Stimulated activated CD4-positive, alpha-beta T cell treated with anti-CD3 and anti-CD28 coated beads, Interleukin-1b, Interleukin-23, amount 100 ng/mL, for 1 hour (primary cell): ENCODE measurements at regions not wholly inside any gene's neighbourhood (a gene's known extent, or its start where the extent isn't known, plus 50 kb on each side); places are given as distances from the start of the nearest gene placed in this dataset.
"Not testable (repeated sequence)": the region's sequence is repeated elsewhere in the genome, so short reads cannot be mapped to it uniquely, and the experiment has no call there.

Experiments
- DNase-seq, 2 donors: peaks; one replicate each; pipeline ENCODE4 v3.0.0-alpha.2; 2020; ENCODE audit warnings: low read depth in 2 of 2

DNA sequence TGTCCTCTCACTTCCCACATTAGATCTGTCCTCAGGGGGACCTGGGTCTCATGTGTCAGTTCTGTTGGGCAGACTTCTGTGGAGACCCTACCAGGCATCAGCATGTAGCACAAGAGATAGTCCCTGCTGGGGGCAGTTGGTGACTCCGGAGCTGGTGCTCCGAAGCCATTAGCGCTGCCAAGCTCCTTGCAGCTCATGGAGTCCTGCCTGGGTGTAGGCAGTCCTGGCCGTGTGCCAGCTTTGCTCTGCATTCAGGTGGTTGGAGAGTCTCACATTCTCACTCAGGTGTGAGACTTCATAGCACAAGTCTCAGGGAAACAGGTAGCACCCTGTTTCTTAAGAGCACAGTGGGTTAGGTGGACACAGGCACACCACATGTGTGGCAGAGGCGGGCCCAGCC, 202.3 kb downstream of the LIPI start:
- not testable (repeated sequence) for DNase-seq

DNA sequence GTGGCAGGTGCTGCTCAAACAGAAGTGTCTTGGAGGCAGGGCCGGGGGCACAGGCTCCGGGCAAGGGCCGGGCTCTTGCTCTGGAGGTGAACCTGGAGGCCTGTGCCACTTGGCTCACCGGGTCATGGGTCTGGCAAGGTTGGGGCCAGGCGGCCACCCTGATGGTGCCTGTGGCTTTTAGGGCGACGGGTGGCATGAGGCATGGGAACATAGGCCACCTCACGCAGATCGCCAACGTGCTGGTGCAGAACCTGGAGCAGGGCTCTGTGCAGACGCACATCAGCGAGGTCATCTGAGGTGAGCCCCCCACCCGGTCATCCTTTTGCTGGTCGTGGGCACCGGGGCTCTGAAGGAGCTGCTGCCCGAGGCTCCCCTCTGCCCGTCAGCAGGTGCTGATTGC, 202.7 kb downstream of the LIPI start:
- DNase-seq: not testable (repeated sequence)

DNA sequence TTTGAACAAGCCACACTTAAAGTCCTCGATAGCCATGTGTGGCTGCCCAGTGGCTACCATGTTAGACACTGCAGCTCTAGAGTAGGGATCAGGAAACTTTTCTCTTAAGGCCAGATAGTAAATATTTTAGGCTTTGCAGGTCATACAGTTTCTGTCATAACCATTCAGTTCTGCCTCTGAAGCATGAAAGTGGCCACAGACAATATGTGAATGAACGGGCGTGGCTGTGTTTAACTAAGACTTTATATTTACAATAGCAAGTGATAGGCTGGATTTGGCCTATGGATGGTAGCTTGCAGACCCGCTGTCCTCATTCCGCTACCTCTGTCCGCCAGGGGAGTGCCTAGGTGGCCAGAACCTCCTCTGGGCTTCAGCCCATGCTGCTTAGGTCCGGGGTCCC, 204.6 kb downstream of the LIPI start:
- not testable (repeated sequence) for DNase-seq

DNA sequence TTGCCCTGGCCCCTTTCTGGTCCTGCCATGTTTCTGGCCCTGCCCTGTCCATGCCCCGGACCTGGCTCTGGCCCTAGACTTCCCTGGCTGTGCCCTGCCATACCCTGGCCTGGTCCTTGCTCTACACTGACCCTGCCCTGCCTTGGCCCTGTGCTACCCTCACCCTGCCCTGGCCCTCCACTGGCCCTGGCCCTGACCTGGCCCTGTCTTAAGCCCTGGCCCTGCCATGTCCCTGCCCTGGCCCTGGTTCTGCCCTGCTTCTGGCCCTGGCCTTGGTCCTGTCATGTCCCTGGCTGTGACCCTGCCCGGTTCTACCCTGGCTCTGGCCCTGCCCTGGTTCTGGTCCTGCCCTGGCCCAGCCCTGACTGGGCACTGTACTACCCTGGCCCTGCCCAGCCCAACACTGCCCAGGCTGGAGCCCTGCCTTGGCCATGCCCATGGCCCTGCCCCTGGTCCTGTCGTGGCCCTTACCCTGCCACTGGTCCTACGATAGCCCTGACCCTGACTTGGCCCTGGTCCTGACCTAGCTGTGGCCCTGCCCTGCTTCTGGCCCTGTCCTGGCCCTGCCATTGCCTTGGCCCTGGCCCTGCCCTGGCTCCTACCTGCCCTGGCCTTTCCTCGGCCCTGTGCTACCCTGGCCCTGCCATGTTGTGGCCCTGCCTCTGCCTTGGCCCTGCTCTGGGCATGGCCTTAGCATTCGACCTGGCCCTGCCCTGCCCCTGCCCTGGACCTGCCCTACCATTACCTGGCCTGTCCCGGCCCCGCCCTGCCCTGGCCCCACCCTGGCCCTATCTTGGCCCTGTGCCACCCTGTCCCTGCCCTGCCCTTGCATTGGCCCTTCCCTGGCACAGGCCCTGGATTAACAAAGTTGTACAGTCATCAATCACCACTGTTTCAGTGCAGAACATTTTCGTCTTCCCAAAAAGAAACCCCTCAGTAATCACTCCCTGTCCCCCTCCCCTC, 223.5 kb downstream of the LIPI start:
- DNase-seq: not testable (repeated sequence)

DNA sequence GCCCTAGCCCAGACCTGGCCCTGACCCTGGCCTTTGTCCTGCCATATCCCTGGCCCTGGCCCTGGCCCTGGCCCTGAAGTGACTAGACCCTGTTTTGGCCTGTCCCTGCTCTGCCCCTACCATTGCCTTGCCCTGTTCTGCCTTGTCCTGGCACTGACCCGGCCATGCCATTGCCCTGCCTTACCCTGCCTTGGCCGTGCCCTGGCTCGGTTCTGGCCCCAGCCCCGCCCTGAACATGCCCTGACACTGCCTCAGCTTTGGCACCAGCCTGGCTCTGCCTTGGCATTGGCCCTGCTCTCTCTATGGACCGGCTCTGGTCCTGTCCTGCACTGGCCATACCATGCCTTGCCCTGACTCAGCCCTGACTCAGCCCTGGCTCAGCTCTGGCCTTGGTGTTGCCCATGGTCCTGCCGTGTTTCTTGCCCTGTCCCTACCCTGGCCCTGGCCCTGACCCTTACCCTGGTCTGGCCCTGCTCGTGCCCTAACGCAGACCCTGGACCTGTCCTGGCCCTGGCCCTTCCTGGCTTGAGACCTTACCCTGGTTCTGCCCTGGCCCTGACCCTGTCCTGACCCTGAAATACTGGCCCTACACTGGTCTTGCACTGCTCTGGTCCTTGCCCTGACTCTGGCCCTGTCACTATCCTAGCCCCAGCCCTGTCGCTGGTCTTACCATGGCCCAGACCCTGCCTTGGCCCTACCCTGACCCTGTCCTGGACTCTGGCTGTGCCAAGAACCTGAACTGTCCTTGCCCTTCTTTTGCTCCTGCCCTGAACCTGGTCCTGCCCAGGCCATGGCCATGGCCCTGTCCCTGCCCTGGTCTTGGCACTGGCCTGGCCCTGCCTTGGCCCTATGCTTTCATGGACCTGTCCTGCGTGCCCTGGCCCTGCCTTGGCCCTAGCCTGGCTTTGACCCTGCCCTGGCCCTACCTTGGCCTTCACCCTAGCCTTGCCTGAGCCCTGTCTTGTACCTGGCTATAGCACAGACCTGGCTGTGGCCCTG, 224.6 kb downstream of the LIPI start:
- not testable (repeated sequence) for DNase-seq

DNA sequence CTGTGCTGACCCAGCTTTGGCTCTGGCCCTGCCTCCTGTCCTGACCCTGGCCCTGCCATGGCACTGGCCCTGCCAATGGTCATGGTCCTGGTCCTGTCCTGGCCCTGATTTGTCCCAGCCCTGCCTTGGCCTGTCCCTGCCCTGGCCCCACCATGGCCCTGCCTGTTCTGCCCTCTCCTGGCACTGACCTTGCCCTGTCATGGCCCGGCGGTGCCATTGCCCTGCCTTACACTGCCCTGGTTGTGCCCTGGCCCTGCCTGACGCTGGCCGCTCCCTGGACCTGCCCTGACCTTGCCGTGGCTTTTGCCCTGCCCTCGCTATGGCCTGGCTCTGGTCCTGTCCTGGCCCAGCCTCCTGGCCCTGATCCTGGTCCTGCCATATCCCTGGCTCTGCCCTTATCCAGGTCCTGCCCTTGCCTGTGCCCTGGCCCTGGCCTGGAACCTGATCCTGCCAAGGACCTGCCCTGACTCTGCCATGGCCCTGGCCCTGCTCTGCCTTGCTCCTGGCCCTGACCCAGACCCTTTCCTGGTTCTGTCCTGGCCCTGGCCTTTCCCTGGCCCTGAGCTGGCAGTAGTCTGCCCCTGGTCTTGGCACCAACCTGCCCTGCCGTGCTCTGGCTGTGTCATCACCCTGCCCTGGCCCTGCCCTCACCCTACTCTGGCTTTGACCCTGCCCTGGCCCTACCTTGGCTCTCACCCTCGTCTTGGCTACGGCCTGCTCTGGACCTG, 225.5 kb downstream of the LIPI start:
- not testable (repeated sequence) for DNase-seq

DNA sequence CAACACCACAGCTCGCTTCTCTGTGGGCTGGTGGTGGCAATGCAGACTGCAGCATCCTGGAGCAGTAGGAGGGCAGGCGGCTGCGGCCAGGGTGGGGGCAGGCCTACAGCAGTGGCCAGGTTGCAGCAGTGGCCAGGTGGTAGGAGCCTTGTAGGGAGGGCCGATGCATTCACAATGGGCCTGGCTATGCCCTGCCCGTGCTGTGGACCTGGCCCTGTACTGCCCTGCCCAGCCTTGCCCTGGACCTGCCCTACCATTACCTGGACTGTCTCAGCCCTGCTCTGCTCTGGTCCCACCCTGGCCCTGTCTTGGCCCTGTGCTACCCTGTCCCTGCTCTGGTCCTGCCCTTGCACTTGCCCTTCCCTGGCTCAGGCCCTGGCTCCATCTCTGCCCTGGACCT, 226.0 kb downstream of the LIPI start:
- DNase-seq: not testable (repeated sequence)

DNA sequence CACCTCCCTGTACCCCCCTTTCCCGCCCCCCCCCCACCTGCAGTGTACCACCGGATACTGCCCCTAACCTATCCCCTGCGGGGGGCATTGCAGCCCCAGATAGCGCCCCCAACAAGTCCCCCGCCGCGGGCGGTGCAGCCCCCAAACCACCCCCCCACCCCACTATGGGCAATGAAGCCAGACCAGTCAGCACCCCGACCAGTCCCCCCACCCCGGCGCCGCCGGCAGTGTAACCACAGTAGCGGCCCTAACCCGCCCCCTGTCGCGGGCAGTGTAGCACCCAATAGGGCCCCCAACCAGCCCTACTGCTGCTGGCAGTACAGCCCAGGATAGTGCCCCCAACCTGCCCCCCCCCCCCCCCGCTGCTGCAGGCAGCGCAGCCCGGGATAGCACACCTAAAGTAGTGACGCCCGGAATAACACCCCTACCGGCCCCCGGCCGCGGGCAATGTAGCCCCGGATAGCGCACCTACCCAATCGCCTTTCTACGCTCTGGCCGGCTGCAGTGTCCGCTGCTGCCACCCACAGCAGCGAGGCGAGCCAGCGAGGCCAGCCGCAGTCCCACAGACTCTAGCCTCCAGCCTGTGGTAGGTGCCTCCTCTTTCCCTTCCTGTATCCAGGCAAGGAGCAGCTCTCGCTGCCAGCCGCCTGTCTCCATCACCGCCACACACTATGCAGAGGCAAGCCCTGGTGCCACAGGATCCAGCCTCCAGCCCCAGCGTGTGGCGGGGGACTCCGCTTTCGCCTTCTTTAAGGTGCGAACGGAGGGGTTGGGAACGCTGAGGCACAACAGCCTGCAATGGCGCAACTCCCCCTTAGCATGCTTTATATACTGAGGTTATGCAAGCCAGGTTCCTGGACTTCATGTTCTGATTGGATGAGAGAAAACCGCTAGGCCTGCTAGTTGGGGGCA, 229.3 kb downstream of the LIPI start:
- DNase-seq: not testable (repeated sequence)

DNA sequence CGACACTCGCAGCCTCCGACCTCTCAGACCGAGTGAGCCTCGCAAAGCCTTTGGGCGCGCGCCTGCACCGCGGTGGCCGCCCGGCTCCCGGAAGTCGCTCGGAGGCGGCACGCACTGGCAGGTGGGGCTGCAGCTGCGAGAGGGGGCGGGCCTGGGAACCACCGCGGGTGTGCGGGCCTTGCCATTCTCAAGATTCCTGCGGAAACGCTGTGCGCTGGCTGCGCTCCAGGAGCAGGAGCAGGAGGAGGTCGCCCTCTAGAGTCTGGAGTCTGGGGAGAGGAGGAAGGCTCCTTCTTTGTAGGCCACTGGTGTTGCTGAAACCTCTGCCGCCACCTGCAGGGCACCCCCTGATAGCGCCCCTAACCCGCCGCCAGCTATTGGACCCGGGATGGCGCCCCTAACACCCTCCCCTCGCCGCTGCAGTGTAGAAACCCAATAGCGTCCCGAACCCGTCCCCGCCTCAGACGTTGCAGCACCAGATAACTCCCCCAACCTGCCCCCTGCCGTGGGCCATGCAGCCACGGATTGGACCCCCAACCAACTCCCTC, 230.6 kb downstream of the LIPI start:
- peak in 1 of 2 donors; percentile 16 for DNase-seq

DNA sequence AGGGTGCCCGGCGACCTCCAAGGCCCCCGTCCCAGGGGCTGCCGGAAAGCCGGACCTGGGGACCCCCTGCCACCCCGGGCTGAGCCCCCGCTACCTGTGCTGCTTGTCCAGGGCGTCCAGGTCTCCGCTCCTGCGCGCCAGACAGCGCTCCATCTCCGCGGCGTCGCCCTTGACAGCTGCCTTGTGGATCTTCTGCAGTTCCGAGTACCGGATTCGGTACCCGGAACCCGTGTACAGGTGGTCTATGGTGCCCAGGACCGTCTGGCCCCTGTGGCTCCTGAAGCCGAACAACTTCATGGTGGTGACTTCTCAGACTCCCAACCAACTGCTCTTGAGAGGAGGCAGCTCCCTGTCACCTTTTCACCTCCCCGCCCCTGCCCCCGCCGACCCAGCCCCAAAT, 231.1 kb downstream of the LIPI start:
- DNase-seq: not testable (repeated sequence)

DNA sequence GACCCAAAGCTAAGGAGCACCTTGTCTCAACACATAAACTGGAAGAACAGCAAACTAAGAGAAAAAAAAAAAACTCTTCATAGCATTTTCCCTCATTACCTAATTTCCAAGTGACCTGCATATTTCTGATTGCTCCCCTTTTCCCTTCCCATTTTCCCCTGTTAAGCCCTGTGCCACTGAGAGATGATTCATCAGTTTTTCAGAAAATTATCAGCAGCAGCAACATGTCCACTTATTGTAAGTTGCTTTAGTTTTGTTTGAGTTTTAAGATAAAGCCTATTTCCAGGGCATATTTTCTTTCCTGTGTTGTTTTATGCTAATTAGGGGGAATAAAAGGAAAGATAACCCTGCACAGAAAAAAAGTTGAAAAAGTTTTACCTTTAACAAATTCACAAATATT, 236.2 kb downstream of the LIPI start:
- DNase-seq: not testable (repeated sequence)

DNA sequence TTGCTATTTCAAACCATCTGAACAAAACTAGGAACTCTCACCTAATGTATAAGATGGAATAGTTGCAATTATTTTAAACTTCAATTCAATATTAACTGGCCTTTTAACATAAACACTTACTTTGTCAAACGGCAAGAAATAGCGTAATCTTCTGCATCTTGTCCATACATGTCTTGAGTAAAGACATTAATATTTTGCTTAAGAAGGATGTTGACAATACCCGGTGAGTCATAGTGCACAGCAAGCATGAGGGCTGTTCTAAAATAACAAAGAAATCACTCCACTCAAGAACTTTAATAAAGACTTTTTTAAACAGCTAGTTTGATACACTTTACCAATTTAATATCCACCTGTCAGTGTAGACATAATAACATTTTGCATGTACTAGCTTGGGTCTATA, 240.9 kb downstream of the LIPI start:
- DNase-seq: not testable (repeated sequence)

DNA sequence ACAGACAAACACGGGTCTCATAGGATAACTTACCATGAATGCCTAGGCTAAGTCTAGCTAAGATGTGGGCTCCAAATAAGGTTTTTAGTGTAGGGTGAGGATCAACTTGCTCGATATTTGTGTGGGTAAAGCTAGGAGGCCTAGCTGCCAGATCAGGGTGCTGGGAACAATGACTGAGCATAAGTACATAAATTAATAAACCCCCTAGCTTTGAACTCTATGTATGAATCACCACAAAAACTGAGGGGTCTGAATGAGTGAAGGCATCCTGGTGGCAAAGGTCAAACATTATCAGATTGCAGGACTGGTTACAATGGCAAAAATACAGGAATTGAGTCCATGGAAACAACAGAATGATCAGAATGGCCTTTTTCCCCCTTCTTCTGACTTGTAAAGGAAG, 241.8 kb downstream of the LIPI start:
- not testable (repeated sequence) for DNase-seq

DNA sequence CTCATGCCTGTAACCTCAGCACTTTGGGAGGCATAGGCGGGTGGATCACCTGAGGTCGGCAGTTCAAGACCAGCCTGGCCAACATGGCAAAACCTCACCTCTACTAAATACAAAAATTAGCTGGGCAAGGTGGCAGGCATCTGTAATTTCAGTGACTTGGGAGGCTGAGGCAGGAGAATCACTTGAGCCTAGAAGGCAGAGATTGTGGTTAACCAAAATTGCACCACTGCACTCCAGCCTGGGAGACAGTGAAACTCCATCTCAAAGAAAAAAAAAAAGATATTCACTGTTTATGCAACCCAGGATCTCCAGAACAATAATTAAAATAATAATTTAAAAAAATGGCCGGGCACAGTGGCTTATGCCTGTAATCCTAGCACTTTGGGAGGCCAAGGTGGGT, 247.5 kb downstream of the LIPI start:
- not testable (repeated sequence) for DNase-seq

DNA sequence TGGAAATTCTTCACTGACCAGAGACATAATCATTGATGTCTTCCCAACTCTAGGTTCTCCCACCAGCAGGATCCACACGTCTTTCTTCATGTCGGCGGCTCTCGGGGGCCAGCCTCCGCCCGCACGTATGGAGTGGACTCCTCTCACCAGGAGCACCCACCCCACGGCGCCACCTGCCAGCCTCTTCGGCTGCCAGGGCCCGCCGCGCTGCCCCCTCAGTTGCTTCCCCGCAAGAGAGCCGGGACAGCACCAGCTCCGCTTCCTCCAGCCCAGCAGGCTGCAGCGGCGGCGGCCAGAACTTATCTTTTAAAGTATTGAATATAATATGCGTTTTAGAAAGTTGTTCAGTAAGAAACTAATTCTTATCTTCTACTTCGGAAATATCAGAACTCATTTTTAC, 273.5 kb downstream of the LIPI start:
- DNase-seq: no peak

DNA sequence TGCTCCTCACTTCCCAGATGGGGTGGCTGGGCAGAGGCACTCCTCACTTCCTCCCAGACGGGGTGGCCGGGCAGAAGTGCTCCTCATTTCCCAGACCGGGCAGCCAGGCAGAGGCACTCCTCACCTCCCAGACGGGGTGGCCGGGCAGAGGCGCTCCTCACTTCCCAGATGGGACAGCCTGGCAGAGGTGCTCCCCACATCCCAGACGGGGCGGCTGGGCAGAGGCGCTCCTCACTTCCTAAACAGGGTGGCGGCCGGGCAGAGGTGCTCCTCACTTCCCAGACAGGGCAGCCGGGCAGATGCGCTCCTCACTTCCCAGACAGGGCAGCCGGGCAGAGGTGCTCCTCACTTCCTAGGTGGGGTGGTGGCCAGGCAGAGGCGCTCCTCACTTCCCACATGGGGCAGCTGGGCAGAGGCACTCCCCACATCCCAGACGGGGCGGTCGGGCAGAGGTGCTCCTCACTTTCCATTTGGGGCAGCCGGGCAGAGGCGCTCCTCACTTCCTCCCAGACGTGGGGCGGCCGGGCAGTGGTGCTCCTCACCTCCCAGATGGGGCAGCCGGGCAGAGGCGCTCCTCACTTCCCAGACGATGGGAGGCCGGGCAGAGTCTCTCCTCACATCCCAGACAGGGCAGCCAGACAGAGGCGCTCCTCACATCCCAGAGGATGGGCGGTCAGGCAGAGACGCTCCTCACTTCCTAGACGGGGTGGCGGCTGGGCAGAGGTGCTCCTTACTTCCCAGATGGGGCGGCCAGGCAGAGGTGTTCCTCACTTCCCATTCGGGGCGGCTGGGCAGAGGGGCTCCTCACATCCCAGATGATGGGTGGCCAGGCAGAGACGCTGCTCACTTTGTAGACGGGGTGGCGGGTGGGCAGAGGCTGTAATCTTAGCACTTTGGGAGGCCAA, 274.5 kb downstream of the LIPI start:
- DNase-seq: not testable (repeated sequence)

DNA sequence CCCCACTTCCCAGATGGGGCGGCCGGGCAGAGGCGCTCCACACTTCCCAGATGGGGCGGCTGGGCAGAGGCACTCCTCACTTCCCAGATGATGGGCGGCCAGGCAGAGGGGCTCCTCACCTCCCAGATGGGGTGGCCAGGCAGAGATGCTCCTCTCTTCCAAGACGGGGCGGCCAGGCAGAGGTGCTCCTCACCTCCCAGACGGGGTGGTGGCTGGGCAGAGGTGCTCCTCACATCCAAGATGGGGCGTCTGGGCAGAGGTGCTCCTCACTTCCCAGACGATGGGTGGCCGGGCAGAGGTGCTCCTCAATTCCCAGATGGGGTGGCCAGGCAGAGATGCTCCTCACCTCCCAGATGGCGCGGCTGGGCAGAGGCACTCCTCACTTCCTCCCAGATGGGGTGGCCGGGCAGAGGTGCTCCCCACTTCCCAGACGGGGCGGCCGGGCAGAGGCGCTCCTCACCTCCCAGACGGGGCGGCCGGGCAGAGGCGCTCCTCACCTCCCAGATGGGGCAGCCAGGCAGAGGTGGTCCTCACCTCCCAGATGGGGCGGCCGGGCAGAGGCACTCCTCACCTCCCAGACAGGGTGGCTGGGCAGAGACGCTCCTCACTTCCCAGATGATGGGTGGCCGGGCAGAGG, 275.2 kb downstream of the LIPI start:
- not testable (repeated sequence) for DNase-seq

DNA sequence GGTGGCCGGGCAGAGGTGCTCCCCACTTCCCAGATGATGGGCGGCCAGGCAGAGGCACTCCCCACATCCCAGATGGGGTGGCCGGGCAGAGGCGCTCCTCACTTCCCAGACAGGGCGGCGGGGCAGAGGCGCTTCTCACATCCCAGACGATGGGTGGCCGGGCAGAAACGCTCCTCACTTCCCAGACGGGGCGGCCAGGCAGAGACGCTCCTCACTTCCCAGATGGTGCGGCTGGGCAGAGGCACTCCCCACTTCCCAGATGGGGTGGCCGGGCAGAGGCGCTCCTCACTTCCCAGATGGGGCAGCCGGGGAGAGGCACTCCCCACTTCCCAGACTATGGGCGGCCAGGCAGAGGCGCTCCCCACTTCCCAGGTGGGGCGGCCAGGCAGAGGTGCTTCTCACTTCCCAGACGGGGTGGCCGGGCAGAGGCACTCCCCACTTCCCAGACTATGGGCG, 275.8 kb downstream of the LIPI start:
- not testable (repeated sequence) for DNase-seq
